GM19238 (cell line): ENCODE measurements at regions not wholly inside any gene's neighbourhood (a gene's known extent, or its start where the extent isn't known, plus 50 kb on each side); places are given as distances from the start of the nearest gene placed in this dataset.
"Not testable (repeated sequence)": the region's sequence is repeated elsewhere in the genome, so short reads cannot be mapped to it uniquely, and the experiment has no call there.

Experiments used
- DNase-seq: peaks from one replicate; pipeline ENCODE4 v3.0.0; 2011; ENCODE audit warnings: low spot score; ENCODE audit not compliant: insufficient read length

- no peak for DNase-seq
Measured at GRCh38 chr2:242098445-242099128, 229.1 kb downstream of the RTP5 start.

- not testable (repeated sequence) for DNase-seq
Measured at GRCh38 chr2:242103093-242103492, 233.6 kb downstream of the RTP5 start.

- not testable (repeated sequence) for DNase-seq
Measured at GRCh38 chr2:242104202-242104956, 234.8 kb downstream of the RTP5 start.

GRCh38 chr2:242107065-242107464, 237.5 kb downstream of the RTP5 start:
- DNase-seq = not testable (repeated sequence)

GRCh38 chr2:242108797-242109500, 239.4 kb downstream of the RTP5 start:
- DNase-seq = not testable (repeated sequence)

- DNase-seq = not testable (repeated sequence)
Measured at GRCh38 chr2:242109819-242110218, 240.3 kb downstream of the RTP5 start.

GRCh38 chr2:242111954-242112353, 242.4 kb downstream of the RTP5 start:
- DNase-seq = not testable (repeated sequence)

- DNase-seq = not testable (repeated sequence)
Measured at GRCh38 chr2:242113492-242113891, 244.0 kb downstream of the RTP5 start.

GRCh38 chr2:242116676-242117075, 247.1 kb downstream of the RTP5 start:
- not testable (repeated sequence) for DNase-seq

- not testable (repeated sequence) for DNase-seq
Measured at GRCh38 chr2:242117305-242117704, 247.8 kb downstream of the RTP5 start.

- not testable (repeated sequence) for DNase-seq
Measured at GRCh38 chr2:242119682-242120081, 250.2 kb downstream of the RTP5 start.

- DNase-seq = not testable (repeated sequence)
Measured at GRCh38 chr2:242130682-242131081, 261.2 kb downstream of the RTP5 start.

- not testable (repeated sequence) for DNase-seq
Measured at GRCh38 chr2:242159921-242160320, 290.4 kb downstream of the RTP5 start.

- DNase-seq = not testable (repeated sequence)
Measured at GRCh38 chr2:242165115-242165514, 295.6 kb downstream of the RTP5 start.

- not testable (repeated sequence) for DNase-seq
Measured at GRCh38 chr2:242171290-242171689, 301.8 kb downstream of the RTP5 start.
